GM19035 (cell line): ENCODE measurements at regions not wholly inside any gene's neighbourhood (a gene's known extent, or its start where the extent isn't known, plus 50 kb on each side); places are given as distances from the start of the nearest gene placed in this dataset.
A peak's percentile ranks its signal among the peaks of the same experiment; 100 is the strongest.
"Not testable (repeated sequence)": the region's sequence is repeated elsewhere in the genome, so short reads cannot be mapped to it uniquely, and the experiment has no call there.

Experiments
- ATAC-seq: cut with Tn5 transposase; IDR thresholded peaks from one replicate; pipeline ENCODE4 v1.9.1; 2021; ENCODE audit not compliant: unreplicated experiment

DNA sequence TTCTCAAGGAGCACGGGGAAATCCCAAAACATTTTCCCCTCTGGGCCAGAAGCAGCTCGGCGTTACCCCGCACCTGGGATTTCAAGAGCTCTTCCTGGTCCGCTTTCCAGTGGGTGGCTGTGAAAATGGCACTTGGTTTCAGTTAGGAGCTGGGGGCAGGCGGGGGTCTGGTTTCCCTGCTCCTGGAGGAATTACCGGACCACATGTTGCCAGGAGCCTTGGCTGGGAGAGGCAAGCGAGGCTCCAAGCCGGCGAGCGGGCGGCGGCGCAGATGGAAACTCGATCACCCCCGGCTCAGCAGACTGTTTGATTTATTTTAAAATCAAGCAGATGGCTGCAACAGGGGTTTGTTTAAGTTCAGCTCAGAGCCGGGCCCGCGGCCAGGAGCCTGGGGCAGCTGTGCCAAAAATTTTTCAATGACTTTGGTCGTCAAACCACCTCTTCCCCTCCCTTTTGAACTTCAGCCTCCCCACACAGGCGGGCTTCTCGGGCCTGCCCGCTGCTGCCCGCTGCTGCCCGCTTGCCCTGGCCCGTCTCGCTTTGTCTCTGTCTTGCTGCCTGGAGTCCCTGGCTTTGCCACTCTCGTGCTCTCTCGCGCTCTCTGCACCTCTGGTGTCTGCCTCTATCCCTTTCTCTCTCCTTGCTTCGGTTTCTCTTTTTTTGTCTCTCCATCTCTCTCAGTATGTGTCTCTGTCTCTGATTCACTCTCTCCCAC is 108.0 kb upstream of the CIBAR2 start:
- no peak for ATAC-seq

DNA sequence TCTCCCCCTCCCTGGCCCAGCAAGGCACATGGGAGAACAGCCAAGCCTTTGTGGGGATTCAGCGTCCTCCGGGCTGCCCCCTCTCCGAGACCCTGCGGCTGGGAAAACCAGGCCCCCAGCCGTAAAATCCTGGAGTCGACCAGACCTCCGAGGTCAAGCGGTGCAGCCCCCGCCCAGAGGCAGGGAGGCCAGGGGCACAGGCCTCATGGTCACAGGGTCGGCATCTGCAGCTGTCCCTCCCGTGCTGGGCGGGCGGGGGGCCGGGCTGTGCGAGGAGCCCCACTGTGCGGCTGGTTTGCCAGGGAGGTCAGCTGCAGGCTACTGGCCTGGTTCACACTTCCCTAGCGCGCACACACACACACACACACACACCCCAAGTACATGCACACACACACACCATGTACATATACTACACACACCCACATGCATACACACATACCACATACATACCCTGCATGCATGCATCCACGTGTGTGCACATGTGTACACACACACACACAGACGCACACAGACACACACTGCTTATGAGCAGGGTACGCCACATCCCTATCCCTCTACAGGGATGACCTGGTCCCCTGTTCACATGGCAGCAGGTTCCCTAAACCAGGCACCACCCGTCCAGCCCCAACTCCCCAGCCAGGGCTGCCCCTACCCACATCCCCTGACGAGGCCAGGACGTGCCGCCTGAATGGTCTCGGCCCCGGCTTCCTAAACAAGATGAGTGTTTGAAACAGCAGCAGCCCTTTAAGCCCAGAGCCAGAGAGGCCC is 108.9 kb upstream of the CIBAR2 start:
- ATAC-seq = no peak

DNA sequence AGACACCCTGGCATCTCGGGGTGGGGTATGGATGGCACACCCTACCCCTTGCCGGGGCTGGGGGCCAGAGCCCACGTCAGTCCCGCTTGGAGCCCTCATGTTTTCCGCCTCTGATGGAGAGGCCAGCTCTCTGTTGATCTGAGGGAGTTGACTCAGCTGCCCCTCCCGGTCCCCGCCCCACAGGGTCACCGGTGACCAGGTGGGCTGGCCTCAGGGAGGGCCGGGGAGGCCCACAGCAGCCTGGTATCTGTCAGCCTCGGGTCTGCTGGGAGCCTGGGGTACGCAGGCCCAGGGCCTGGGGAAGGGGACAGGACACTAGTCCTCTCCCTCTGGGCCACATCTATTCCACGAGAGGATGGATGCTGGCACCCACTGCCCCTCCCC is 109.5 kb upstream of the CIBAR2 start:
- no peak for ATAC-seq

DNA sequence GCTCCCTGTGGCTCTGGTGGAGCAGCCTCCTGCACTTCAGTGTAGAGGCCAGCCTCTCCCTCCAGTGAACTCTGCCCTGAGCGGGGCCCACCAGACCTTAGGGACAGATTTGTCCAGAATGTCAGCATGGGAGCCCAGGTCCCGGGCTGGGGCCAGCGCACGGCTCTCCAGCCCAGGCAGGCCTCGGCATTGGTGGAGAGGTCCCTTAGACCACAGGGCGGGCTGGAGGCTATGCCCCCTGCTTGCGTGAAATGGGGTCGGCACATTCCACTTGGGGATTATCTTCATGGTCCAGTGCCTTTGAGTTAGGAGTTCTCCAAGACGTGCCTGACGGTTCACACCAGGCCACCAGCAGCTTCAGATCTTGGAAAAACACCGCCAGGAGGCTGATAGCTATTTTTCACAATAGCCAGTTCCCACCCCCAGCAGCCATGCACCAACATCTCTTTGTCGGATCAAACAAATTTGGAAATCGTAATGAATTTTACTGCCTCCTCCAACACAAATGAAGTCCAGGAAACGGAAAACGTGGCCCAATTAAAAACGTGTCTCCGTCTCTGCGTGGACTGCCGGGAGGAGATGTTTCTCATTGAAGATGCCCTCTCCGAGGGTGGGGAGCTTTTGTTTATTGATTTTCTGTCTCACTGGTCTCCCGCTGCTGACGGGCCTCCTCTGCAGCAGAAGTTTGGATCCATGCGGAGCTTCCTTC is 110.0 kb upstream of the CIBAR2 start:
- no peak for ATAC-seq

DNA sequence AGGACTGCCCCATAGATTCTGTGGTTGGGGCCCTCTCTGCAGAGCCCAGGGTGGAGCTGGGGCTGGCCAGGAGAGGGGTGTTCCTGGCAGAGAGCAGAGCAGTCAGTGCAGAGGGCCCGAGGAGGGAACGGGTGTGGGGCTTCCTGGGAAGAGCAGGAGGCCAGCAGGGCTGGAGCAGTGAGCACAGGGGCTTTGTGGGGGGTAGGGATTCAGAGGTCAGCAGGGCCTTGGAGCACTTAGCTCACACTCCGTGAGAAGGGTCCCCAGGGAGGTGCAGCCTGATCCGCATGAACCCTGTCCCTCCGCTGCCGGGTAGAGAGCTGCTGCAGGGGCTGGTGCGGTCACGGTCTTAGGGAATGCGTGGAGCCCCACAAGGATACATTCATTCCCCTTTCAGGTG is 113.0 kb upstream of the CIBAR2 start:
- no peak for ATAC-seq

DNA sequence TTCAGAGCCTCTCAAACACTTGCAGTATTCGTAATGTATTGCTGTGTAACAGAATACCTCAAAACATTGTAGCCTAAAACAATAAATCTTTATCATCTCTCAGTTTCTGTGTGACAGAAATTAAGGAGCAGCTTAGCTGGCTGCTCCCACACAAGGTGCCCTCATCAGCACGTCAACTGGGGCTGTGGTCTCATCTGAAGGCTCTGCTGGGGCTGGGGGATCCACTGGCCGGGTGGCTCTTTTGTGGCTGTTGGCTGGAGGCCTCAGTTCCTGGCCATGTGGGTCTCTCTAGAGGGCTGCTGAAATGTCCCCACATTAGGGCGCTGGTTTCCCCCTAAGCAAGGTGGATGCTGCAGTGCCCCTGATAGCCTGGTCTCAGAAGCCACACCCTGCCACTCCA is 113.4 kb upstream of the CIBAR2 start:
- no peak for ATAC-seq

DNA sequence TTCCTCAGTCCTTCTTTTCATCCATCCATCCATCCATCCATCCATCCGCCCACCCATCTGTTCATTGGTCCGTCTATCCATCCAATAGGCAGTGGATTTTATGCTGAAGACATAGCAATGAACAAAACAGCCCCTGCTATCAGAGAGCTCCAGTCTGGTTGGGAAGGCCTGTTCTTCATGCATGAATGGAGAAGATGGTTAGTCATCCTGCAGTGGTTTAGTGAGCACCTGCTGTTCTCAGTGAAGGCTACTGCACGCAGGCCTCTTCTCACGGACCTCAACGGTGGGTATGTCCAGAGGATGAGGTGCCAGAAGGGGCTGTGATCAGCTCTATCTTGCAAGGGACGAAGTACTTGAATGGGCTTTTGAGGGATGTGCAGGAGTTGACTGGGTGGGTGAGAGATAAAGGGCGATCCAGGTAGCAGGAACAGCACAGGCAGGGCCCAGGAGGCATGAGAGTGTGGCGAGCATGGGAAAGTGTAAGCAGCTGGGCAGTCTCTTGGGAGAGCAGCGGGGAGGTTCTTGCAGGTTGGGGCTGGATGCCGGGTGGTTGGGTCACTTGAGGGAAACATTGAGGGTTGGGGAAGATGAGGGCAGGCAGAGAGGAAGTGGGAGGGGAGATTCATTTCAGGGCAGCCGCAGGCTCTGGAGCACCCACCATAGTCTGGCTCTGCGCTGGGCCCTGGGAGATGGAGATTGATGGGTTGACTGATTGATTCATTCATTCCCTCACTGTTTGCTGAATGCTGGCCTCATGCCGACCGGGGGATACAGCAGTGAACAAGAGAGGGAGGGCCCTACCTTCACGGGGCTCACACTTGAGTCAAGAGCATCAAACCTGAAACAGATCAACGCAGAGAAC is 115.0 kb upstream of the CIBAR2 start:
- ATAC-seq = peak; percentile 83

DNA sequence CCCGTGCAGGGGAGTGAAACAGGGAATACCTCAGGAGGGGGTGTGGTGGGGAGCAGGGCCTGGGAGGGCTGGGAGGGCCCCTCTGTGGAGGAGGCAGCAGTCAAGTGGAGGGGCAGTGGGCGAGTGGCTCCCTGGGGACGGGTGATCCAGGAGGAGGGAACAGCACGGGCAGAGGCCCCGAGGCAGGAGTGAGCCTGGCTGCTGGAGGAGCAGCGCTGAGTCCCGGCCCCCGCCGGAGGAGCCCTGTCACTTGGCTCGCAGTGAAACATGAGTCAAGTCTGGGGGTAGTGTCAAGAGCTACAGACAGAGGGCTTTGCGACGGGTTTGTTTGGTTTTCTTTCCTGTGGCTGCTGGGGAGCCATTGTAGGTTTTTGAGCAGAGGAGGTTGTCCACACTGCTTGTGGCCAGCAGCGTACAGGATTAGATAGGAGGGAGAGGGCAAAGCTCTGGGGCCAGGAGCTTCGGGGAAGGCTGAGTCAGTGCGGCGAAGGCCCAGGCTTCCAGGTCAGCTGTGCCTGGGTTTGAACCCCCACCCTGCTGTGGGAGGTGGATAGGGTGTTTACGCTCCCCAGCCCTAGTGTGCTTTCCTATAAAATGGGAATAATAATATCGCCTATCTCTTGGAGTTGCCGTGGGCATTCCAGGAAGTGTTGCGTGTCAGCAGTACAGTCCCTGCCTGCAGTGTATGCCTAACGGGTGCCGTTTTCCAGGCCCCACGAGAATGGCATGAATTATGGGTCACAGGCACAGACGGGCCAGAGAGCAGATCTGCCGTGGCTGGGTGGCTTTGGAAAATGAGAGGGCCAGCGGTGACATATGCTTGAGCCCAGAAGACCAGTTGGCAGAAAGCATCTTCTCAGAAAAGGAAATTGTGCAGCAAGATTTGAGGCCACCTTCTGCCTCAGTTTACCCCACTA is 115.9 kb upstream of the CIBAR2 start:
- ATAC-seq = no peak

DNA sequence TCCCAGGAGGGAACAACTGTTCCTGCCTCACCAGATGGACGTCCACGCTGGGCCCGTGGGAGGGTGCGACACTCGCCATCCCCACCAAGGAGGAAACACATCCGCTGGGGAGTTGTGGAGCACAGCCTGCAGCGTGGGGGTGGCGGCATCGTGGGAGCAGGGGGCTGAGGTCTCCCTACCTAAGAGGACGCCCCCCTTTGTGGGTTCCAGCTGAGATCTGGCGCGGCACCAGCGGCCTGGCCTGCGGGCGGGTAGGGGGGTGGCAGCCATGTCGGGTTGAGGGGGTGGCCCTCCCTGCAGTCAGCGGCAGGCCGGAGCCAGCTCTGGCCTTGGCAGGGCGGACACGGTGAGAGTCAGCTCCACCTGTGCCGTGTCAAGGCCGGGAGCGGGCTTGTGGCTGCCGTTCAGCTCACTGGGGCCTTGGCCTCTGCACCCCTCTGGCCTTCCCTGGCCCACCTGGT is 116.7 kb upstream of the CIBAR2 start:
- ATAC-seq = no peak

DNA sequence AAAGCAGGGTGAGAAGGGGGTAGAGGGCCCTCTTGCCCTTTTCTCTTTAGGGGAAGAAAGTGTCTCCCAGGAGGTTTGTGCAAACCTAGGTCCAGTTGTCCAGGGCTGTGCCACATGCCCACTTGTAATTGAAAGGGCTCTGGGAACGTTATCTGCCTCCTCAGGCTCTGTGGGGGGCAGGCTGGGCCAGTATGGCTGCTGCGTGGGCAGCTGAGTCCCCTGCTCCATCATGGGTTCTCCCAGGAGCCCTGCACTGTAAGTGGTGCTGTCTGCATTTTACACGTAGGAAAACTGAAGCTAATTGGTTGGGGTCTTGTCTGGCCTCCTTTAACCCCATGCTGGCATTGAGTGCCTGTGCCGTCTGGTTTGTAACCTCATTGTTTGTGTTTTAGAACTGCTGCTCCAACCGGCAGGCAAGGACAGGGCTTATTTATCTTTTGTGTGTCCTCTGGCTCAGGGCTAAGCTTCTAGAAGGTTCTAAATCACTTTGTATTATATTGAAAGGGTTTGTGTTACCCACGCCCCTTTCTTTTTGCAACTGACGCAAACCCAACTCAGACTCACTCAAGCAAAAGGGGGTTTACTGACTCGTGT is 117.7 kb upstream of the CIBAR2 start:
- ATAC-seq = no peak

DNA sequence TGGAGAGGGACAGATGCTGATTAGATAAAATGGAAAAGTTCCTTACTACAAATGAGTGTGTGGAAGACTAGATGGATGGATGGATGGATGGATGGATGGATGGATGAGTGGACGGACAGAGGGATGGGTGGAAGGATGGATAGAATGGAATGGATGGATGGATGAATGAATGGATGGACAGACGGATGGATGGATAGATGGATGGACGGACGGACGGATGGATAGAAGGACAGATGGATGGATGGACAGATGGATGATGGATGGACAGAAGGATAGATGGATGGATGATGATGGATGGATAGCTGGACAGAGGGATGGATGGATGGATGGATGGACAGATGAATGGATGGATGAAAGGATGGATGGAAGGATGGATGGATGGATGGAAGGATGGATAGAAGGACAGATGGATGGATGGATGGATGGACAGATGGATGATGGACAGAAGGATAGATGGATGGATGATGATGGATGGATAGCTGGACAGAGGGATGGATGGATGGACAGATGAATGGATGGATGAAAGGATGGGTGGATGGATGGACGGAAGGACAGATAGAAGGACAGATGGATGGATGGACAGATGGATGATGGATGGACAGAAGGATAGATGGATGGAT is 118.6 kb upstream of the CIBAR2 start:
- ATAC-seq = not testable (repeated sequence)

DNA sequence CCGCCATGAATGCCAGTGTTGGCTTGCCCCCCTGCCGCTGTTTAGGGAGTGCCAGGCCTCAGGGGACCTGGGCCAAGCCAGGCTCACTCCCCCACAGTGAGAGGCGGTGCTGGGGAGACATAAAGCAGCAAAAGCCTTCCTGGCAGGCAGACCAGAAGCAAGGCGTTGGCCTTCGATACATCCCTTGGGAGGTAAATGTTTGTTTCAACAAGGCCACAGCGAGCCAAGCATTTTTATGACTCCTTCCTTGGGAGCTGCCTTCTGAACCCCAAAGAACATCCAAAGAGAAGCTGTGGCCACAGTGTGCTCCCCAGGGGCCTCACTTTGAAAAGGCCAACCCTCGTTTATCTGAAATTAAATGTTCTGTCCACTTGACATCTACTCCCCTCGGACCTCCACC is 119.7 kb upstream of the CIBAR2 start:
- no peak for ATAC-seq

DNA sequence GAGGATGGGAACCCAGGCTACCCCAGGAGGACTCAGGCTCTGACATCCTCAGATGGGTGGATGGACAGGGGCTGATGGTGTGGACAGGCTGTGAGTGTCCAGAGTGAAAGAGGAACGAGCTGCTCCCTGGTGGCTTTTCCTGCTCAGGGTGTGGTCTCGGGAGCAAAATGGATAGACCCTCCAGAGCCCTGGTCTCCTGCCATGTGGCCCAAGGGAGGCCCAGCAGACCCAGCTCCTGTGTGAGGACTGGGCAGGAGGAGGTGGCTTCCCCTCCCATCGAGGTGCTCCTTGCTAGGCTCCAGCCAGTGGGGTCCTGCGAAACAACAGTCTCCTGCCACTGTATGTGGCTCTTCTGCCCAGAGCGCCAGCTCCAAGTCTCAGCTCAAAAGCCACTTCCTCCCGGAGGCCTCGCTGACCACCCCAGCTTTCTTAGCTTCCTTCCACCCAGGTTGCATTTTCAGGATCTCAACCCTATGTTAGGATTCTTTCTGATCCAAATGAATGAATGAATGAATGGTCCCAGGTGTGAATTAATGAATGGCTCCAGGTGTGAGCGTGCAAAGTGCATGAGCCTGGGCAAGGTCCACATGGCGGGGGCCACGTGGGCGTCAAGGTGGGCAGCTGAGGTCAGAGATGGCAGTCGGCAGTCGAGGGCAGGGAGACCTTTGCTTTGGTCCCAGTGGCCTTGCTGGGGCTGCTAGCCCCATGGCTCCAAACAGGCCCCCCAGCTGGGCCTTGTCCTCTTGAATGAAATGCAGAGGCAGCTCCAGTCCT is 120.3 kb upstream of the CIBAR2 start:
- no peak for ATAC-seq

DNA sequence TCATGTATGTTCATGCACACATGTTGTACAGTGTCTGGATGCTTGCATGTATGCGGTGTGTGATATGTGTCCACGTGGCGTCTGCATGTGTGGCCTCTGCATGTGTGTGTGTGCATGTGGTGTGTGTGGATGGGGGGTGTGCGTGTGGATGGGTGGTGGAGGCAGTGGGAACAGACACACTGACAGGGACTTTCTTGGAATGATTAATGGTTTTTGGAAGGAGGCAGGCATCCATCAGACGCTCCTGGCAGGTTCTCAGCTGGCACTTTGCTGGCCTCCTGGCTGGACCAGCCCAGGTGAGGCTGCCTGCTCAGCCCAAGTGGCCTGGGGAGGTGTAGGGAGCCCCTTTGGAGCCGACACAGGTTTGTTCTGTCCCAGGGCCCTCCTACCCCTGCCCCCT is 121.2 kb upstream of the CIBAR2 start:
- no peak for ATAC-seq

DNA sequence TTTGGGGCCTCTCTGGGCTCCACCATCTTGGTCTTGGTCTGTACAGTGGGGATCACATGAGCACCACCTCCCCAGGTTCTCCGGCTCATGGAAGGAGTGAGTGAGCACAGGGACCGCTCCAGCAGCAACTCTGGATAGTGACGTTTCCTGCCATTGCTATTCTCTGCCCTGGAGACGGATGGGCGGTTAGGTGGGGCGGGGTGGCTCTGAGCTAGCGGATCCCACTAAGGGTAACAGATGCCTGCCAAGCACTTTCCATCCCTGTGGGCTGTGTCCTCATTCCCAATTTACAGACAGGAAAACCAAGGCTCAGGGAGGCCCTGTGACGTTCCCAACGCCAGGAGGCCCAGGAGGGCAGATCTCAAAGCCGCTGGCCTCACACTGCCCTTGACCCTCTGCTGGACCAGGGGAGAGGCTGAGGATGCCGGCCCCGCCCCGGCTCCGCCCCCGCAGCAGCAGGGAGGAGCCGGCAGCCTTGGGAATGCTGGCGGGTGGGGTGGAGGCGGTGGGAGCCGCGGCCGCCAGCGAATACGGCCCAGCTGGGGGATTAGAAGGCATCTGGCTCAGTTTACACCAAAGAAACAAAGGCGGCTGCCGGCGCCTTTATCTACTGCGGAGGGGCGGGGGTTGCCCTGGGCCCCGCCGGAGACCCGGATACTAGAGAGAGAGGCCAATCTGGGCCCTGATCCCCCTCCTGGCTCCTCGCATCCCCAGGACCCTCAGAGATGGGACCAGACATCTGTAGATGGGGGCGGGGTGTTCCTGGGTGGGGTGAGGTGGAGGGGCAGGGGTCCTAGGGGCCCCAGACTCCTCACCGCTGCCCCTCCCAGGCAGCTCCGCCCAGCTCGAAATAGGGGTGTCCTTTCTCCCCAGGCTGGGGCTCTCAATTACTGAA is 122.3 kb upstream of the CIBAR2 start:
- no peak for ATAC-seq

DNA sequence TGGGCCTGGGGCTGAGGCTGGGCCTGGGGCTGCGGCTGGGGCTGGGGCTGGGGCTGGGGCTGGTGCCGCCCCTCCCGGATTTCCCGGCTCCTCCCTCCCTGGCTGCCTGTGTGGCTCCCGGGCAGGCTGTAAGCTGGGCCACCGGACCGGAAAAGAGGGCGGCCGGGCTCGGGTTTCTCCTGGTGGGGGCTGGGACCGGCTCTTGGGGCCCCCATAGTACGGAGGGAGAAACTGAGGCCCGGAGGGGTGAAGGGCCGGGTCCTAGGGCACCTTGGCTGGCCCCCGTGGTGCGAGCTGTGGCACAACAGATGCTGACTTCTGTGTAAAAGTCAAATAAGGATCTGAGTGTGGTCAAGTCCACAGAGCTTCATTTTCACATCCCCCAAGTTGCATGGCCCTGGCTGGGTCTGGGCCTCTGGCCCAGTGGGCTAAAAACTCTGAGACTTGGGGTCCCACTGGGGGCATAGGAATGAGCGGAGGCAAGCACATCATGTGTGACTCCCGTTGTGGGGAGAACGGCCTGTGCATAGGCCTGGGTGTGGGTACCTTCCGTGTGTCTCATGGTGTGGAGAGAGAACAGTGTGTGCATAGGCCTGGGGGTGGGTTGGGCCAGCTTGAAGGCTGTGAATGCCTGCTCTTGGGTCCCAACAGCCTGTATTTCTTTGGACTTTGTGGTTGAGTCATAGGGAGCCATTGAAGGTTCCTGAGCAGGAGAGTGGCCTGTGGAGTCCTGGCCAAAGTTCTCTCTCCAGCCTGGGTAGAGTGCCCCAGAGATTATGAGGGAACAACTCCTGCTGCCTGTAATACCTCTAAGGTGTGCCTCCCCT is 123.9 kb upstream of the CIBAR2 start:
- no peak for ATAC-seq

DNA sequence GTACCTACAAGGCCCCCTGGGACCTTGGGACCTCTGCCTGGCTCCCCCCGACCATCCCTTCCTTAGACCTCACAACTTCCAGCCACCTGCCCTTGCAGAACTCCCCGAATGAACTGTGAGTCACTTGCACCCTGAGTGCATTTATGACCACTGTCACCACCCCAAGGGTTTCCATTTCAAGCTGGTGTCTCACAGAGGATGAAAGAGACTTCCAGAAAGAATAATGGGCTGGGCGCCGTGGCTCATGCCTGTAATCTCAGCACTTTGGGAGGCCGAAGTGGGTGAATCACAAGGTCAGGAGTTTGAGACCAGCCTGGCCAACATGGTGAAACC is 124.5 kb upstream of the CIBAR2 start:
- no peak for ATAC-seq
